Endothelial cell of umbilical vein (primary cell): ENCODE measurements at regions not wholly inside any gene's neighbourhood (a gene's known extent, or its start where the extent isn't known, plus 50 kb on each side); places are given as distances from the start of the nearest gene placed in this dataset.

Source experiments
- CTCF ChIP-seq, 2 donors: IDR thresholded peaks; 1 replicate in 1 of 2; 2 replicates in 1 of 2; pipeline ENCODE4 v1.5.1; 2011; ENCODE audit warnings: low read length in 2 of 2, mild to moderate bottlenecking in 2 of 2, moderate library complexity in 2 of 2, control low read depth in 1 of 2, inconsistent platforms in 1 of 2, low read depth in 1 of 2; ENCODE audit not compliant: insufficient read depth in 1 of 2; ENCODE audit errors: extremely low read depth in 1 of 2
- EZH2 ChIP-seq: IDR thresholded peaks from 2 replicates; pipeline ENCODE4 v1.6.1; 2012; ENCODE audit warnings: borderline replicate concordance, low read depth, mild to moderate bottlenecking, moderate library complexity, low read length, inconsistent platforms; ENCODE audit not compliant: severe bottlenecking

- TF ChIP-seq CTCF (IDR thresholded peaks at IDR 0.05; ENCODE audit: extremely low read depth in 1 of 2, insufficient read depth in 1 of 2, low read depth in 1 of 2, low read length in 2 of 2) (no peak), EZH2 (no peak)
These were observed 167.8 kb downstream of the RAB28 start for GRCh38 chr4:13316354-13316753.
